Keratinocyte (primary cell): ENCODE measurements at regions not wholly inside any gene's neighbourhood (a gene's known extent, or its start where the extent isn't known, plus 50 kb on each side); places are given as distances from the start of the nearest gene placed in this dataset.

Experiments used
- DNase-seq: peaks from one replicate; pipeline ENCODE4 v3.0.0-alpha.2; 2011; ENCODE audit warnings: low read depth, missing footprints, low spot score
- FAIRE-seq: peaks from 2 replicates; lab custom pipeline; 2011; peaks lifted over from hg19 to GRCh38; lab: Jason Lieb, UNC
- H2AFZ ChIP-seq: 2 replicates; pipeline ENCODE4 v1.6.0; 2012; ENCODE audit warnings: low read length, control low read depth, inconsistent platforms; ENCODE audit not compliant: control insufficient read depth
- H3K27ac ChIP-seq: 2 replicates; pipeline ENCODE4 v1.5.1; 2011; ENCODE audit warnings: low read length; ENCODE audit not compliant: control insufficient read depth, insufficient read depth
- H3K27me3 ChIP-seq: 3 replicates; pipeline ENCODE4 v1.6.0; 2011; ENCODE audit warnings: low read length; ENCODE audit not compliant: control insufficient read depth, insufficient read depth; ENCODE audit errors: extremely low read depth
- H3K36me3 ChIP-seq, 2 experiments: 2 replicates in 1 of 2; 3 replicates in 1 of 2; pipeline ENCODE4 v1.5.1; 2011; ENCODE audit warnings: low read length in 2 of 2, mild to moderate bottlenecking in 1 of 2; ENCODE audit not compliant: control insufficient read depth in 2 of 2, insufficient read depth in 2 of 2; ENCODE audit errors: extremely low read depth in 1 of 2
- H3K4me1 ChIP-seq: 3 replicates; pipeline ENCODE4 v1.5.1; 2011; ENCODE audit warnings: low read length; ENCODE audit not compliant: control insufficient read depth, insufficient read depth; ENCODE audit errors: extremely low read depth
- H3K4me2 ChIP-seq: 3 replicates; pipeline ENCODE4 v1.6.0; 2011; ENCODE audit warnings: low read depth, low read length; ENCODE audit not compliant: control insufficient read depth, insufficient read depth; ENCODE audit errors: extremely low read depth
- H3K4me3 ChIP-seq, 3 experiments: fragments of 200-600 bp in 1 of 3; sonication (generic) in 1 of 3; 2 replicates in 2 of 3; 3 replicates in 1 of 3; pipeline ENCODE4 v1.5.1; 2011 to 2016; ENCODE audit warnings: low read length in 3 of 3, mild to moderate bottlenecking in 3 of 3, control low read depth in 2 of 3, inconsistent platforms in 1 of 3, low read depth in 1 of 3, mixed read lengths in 1 of 3, mixed run types in 1 of 3, moderate library complexity in 1 of 3; ENCODE audit not compliant: control insufficient read depth in 2 of 3, insufficient read depth in 2 of 3; ENCODE audit errors: extremely low read depth in 1 of 3
- H3K79me2 ChIP-seq: 2 replicates; pipeline ENCODE4 v1.6.0; 2012; ENCODE audit warnings: low read length; ENCODE audit not compliant: control insufficient read depth, insufficient read depth
- H3K9ac ChIP-seq: 3 replicates; pipeline ENCODE4 v1.6.0; 2011; ENCODE audit warnings: low read length; ENCODE audit not compliant: control insufficient read depth, insufficient read depth; ENCODE audit errors: extremely low read depth
- H3K9me1 ChIP-seq: 3 replicates; pipeline ENCODE4 v1.6.0; 2011; ENCODE audit warnings: low read length; ENCODE audit not compliant: control insufficient read depth, insufficient read depth; ENCODE audit errors: extremely low read depth
- H3K9me3 ChIP-seq: 2 replicates; pipeline ENCODE4 v1.5.1; 2012; ENCODE audit warnings: low read depth, low read length; ENCODE audit not compliant: control insufficient read depth
- H4K20me1 ChIP-seq: 3 replicates; pipeline ENCODE4 v1.6.0; 2011; ENCODE audit warnings: low read length; ENCODE audit not compliant: control insufficient read depth, insufficient read depth; ENCODE audit errors: extremely low read depth
- CTCF ChIP-seq, 3 experiments: IDR thresholded peaks in 1 of 3; conservative IDR thresholded peaks in 1 of 3; optimal IDR thresholded peaks in 1 of 3; 2 replicates in 2 of 3; 3 replicates in 1 of 3; pipeline versions ENCODE3 to v1.5.1; 2011; ENCODE audit warnings: low read length in 3 of 3, mild to moderate bottlenecking in 3 of 3, moderate library complexity in 2 of 3, control low read depth in 1 of 3, inconsistent platforms in 1 of 3; ENCODE audit not compliant: insufficient read depth in 2 of 3; ENCODE audit errors: extremely low read depth in 1 of 3
- EZH2 ChIP-seq: IDR thresholded peaks from one replicate; pipeline ENCODE4 v1.6.1; 2012; ENCODE audit warnings: inconsistent platforms, mild to moderate bottlenecking, low read length, moderate library complexity
- dilution Hi-C: fragments of 300-500 bp; cut with MboI; formaldehyde crosslinking; loops from one replicate; pipeline ENCODE4 v1.7.0; 2020; ENCODE audit warnings: low sequenced_read_pairs; ENCODE audit not compliant: extremely low pct_ligation_motif_present

GRCh38 chr4:117800636-117801035 lies 233.7 kb upstream of the NDST3 start:
- Histone ChIP-seq H4K20me1 (no peaks in the 10 kb centered on the region), H2AFZ (no peak overlapping the region), H3K36me3 (no peaks in the 10 kb centered on the region), H3K4me1 (no peaks in the 10 kb centered on the region), H3K9me1 (no peaks in the 10 kb centered on the region), H3K4me3 (no peak overlapping the region), H3K79me2 (no peaks in the 10 kb centered on the region), H3K27me3 (no peaks in the 10 kb centered on the region), H3K4me2 (no peak overlapping the region), H3K9ac (no peak overlapping the region), H3K9me3 (no peaks in the 10 kb centered on the region), H3K27ac (no peak overlapping the region)
- FAIRE-seq (no peak), DNase-seq (no peak)
- TF ChIP-seq CTCF (optimal IDR thresholded peaks at IDR 0.05 in 1 of 3, IDR thresholded peaks at IDR 0.05 in 1 of 3, conservative IDR thresholded peaks at IDR 0.05 in 1 of 3; ENCODE audit: extremely low read depth in 1 of 3, insufficient read depth in 2 of 3, low read length in 3 of 3): no peak
- no peak for TF ChIP-seq EZH2
- dilution Hi-C loops: no loop called here

GRCh38 chr4:117801756-117802155 lies 232.5 kb upstream of the NDST3 start:
- Histone ChIP-seq H3K9ac (no peak overlapping the region), H3K9me1 (no peaks in the 10 kb centered on the region), H3K4me1 (no peaks in the 10 kb centered on the region), H3K79me2 (no peaks in the 10 kb centered on the region), H3K27ac (no peak overlapping the region), H3K4me2 (no peak overlapping the region), H4K20me1 (no peaks in the 10 kb centered on the region), H3K27me3 (no peaks in the 10 kb centered on the region), H2AFZ (no peak overlapping the region), H3K4me3 (no peak overlapping the region), H3K9me3 (no peaks in the 10 kb centered on the region), H3K36me3 (no peaks in the 10 kb centered on the region)
- dilution Hi-C loops: no loop called here
- FAIRE-seq (no peak), DNase-seq (no peak)
- no peak for TF ChIP-seq CTCF (optimal IDR thresholded peaks at IDR 0.05 in 1 of 3, IDR thresholded peaks at IDR 0.05 in 1 of 3, conservative IDR thresholded peaks at IDR 0.05 in 1 of 3; ENCODE audit: extremely low read depth in 1 of 3, insufficient read depth in 2 of 3, low read length in 3 of 3)
- no peak for TF ChIP-seq EZH2
